Activated T-cell treated with anti-CD3 and anti-CD28 coated beads for 48 hours (primary cell): ENCODE measurements at regions not wholly inside any gene's neighbourhood (a gene's known extent, or its start where the extent isn't known, plus 50 kb on each side); places are given as distances from the start of the nearest gene placed in this dataset.

Experiments used
- DNase-seq: peaks from one replicate; pipeline ENCODE4 v3.0.0-alpha.2; 2020; ENCODE audit warnings: low read depth

- DNase-seq: no peak
These were observed 199.8 kb upstream of the ZIC3 start for GRCh38 chrX:137366018-137366633.

DNA sequence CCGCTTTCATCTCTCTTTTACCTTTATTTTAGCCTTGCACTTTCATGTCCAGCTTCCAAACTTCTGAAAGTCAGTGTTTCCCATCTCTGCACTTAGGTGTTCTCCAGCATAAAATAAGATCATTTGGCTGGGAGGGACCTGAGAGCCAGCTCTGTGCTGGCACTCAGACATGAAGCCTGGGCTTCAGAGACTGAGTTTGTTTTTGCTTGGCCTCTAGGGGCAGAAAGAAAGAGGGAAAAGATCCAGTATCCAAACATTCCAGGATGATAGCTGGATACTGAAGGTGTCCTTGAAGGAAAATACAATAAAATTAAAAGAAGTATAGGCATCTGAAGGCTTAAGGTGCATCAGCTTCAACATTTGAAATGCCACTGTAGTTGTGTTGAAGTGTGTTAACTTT lies 202.4 kb upstream of the ZIC3 start:
- DNase-seq: no peak

DNA sequence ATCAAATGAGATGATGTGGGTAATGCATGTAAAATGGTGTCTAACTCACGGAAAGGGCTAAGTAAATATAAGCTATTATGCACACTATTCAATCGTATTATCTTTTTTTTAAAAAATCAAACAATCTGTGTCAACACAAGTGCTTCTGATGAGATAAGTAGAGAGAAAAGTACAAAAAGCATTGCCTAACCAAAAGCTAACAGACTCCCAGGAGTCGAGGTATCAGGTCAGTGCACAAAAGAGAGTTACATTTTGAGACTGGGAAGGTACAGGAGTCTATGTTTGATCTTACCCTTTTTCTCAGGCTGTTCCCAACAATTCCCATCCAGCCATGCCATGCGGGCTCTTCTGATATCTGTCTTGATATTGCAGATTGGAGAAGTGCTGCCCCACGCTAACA lies 203.3 kb upstream of the ZIC3 start:
- no peak for DNase-seq

- no peak for DNase-seq
These were observed 211.1 kb upstream of the ZIC3 start for GRCh38 chrX:137354851-137355250.

GRCh38 chrX:137353404-137353803 lies 212.5 kb upstream of the ZIC3 start:
- DNase-seq: no peak

- DNase-seq: no peak
These were observed 213.7 kb upstream of the ZIC3 start for GRCh38 chrX:137352101-137352660.

DNA sequence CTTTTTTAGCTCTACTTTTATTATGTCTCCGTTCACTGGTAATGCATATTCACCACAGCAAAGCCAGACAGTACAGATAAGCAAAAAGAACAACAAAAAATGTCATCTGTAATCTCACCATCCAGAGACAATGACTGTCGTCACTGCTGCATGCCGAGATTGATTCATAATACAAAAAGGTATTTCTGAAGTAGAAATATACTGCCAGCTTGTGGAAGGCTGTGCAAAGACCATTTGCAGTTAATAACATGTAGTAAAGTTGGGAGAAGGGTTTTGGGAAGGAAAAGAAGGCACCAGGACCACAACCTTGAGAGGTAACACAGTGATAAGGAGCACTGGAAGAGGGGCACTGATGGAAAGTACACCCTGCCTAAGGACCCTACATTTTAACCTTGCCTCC lies 223.0 kb upstream of the ZIC3 start:
- no peak for DNase-seq

DNA sequence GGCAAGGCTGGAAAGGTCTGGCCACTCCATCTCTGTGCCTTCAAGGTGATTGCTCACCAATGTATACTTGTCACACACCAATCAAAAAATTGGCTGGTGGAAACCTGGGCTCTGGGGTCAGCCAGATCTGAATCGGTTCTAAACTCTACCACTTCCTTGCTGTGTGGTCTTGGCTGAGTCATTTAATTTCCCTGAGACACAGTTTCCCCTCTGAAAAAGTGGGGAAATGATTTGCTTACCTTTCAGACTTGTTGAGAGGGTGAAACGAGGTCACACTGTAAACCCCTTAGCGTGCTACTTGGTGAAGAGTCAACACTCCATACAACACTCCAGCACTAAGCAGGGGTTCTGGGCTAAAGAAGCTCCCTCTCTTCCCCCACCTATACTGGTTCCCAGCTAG lies 252.3 kb upstream of the ZIC3 start:
- DNase-seq: no peak

GRCh38 chrX:137305404-137305803 lies 260.5 kb upstream of the ZIC3 start:
- DNase-seq: no peak

DNA sequence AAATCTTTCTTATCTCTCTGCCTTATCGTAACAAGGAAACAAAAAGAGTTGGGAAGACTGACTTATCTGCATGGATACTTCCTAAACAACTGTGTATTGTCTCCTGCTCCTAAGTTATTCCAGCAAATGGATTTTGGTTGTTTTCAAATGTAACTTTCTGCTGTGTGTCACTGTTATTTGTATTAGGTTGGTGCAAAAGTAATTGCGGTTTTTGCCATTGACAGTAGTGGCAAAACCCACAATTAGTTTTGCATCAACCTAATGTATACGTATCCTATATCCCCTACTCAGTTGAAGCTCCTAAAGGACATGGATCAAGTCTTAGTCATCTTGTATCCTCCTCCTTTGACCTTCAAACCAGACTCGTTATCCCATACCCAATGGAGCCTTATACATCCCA lies 263.4 kb upstream of the GPR101 start:
- DNase-seq: no peak

GRCh38 chrX:137290011-137290410 lies 256.2 kb upstream of the GPR101 start:
- DNase-seq: no peak

GRCh38 chrX:137287191-137287590 lies 253.4 kb upstream of the GPR101 start:
- DNase-seq: no peak

DNA sequence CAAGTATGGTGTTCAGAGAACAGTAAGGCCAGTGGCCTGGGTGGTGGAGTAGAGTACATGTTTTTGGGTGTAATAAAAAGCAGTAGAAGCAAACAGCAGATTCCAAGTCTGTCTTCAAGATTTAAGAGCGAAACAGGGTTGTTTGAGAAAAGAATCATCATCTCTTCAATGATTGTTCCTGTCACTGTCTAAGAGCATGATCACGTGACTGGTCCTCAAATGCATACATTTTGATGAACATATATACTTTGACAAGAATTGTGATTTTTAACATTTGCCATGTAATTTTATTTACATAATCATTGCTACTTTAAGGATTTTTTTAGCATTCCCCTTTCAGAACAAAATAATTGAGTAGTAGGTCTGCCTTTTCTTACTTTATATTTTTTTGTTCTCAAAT lies 252.6 kb upstream of the GPR101 start:
- DNase-seq: no peak

DNA sequence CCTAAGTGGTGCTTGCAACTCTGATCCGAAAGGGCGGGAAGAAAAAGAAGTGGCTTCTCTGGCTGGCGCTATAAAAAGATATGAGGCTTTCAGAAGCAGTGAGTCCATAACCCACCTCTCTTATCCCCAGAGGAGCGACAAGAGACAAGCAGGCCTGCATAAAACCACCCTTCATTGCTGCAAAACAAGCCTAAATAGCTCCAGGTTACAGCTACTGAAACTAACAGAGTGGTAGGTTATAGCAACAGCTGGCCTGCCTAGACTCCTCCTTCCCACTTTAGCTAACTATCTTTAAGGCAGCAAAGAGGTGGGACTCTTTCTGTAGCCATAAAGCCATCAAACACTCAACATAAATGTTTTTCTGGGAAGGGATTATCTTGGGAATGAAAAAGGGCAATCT lies 245.0 kb upstream of the GPR101 start:
- DNase-seq: no peak

- no peak for DNase-seq
These were observed 229.6 kb upstream of the GPR101 start for GRCh38 chrX:137263374-137263773.

GRCh38 chrX:137245183-137245582 lies 211.4 kb upstream of the GPR101 start:
- DNase-seq: no peak

DNA sequence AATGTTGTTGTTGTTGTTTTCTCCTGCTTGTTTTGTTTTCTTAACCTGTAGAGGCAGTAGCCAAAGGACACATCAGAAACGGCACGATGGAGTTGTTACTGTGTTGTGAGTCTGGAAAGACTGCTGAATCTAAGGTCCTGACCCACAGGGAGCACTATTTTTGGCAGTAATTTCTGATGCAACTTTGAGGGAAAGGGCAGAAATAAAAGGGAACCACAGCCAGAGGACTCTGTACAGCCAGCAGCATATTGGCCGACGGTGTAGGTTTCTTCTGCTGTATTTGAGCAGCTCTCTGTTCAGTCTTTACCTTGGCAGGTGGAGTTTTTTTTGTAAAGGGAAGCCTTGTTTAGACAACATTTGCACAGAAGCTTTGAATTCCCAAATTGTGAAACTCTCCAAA lies 203.0 kb upstream of the GPR101 start:
- DNase-seq: no peak

- DNase-seq: no peak
These were observed 201.0 kb upstream of the GPR101 start for GRCh38 chrX:137234651-137235402.

GRCh38 chrX:137233478-137233877 lies 199.7 kb upstream of the GPR101 start:
- no peak for DNase-seq

DNA sequence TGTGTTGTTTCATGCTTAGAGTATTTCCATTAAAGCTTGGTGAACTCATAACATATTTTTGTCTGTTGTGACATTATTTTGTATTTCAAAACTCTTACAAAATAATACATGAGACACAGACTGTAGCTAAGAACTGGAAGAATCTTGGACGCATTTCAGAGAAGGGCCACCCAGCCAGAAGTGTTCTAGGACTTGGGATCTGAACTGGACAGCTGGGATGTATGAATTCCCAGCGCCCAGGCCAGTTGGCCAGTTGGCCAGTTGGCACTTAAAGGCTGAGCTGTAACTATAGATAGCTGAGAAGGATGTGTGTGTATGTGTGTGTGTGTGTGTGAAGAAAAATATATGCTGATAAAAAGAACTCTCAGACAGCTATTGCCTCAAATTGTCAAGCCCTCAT lies 193.4 kb upstream of the GPR101 start:
- no peak for DNase-seq

DNA sequence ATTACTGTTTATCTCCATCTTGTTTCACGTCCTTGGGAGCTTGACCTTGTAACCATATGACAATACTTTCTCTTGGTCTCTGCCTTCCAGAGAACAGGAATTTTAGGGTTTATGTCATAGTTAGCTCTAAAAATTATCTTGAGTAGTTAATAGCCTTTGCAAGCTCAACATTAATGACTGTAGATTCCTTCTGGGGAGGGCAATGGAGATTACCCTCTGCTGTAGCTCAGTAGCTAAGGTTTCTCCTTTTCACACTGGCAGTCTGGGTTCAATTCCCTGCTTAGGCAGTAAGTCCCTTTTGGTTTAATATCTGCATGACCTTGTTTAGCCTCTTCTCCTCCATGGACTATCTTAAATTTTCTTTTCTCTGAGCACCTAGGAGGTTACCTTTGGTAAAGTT lies 181.7 kb upstream of the GPR101 start:
- no peak for DNase-seq

- no peak for DNase-seq
These were observed 178.4 kb upstream of the GPR101 start for GRCh38 chrX:137212078-137212632.

DNA sequence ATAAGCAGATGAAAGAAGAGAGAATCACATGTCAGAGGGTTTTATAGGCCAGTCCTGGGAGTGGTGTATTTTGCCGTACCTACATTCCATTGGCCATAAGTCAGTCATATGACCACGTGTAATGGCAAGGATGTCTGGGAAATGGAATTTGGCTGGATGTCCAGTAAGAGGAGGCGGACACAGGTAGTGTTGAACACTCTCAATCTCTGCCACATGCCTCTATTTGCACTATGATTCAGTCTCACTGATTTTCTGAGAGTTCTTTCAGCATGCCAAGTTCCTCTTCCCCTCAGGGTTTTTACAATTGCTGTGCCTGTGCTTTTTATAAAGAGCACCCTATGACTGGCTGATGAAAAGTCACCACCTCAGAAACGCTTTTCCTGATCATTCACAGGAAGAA lies 164.2 kb upstream of the GPR101 start:
- DNase-seq: no peak
